ENCODE measurements at regions not wholly inside any gene's neighbourhood (a gene's known extent, or its start where the extent isn't known, plus 50 kb on each side); places are given as distances from the start of the nearest gene placed in this dataset.

DNA sequence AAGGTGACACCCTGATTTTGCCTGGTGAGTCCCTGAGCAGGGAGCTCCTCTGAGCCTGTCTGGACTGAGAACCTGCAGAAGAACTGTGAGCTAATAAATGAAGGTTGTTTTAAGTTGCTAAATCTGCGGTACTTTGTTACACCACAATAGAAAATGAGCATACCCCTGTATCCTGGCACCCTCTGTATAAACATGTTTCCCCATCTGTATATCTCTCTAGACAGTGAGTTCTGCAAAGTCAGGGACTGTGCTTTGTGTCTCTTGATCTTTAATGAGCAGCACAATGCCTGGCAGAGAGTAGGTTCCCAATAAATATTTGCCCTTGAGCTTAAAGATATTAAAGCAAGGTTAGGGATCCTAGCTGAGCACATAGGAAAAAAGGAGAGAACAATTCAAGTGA lies 228.8 kb downstream of the OMA1 start:
- no peak for TF ChIP-seq CTCF (IDR thresholded peaks at IDR 0.05; ENCODE audit: poor library complexity, severe bottlenecking)
- Histone ChIP-seq H3K9me3 (ENCODE audit: severe bottlenecking) (no peaks in the 10 kb centered on the region), H3K4me1 (ENCODE audit: insufficient read depth, poor library complexity, severe bottlenecking) (no peaks in the 10 kb centered on the region), H3K4me3 (ENCODE audit: severe bottlenecking) (no peak overlapping the region), H3K27me3 (ENCODE audit: insufficient read depth, poor library complexity, severe bottlenecking) (no peaks in the 10 kb centered on the region), H3K36me3 (ENCODE audit: low read depth) (no peaks in the 10 kb centered on the region), H3K27ac (ENCODE audit: poor library complexity, severe bottlenecking) (no peak overlapping the region)
- DNase-seq (ENCODE audit: low spot score) = no peak
- ATAC-seq (ENCODE audit: low read depth) = no peak

- Histone ChIP-seq H3K4me3 (ENCODE audit: severe bottlenecking) (no peak overlapping the region), H3K36me3 (ENCODE audit: low read depth) (no peaks in the 10 kb centered on the region), H3K27me3 (ENCODE audit: insufficient read depth, poor library complexity, severe bottlenecking) (no peaks in the 10 kb centered on the region), H3K4me1 (ENCODE audit: insufficient read depth, poor library complexity, severe bottlenecking) (no peaks in the 10 kb centered on the region), H3K9me3 (ENCODE audit: severe bottlenecking) (no peaks in the 10 kb centered on the region), H3K27ac (ENCODE audit: poor library complexity, severe bottlenecking) (no peak overlapping the region)
- DNase-seq (ENCODE audit: low spot score) = no peak
- no peak for TF ChIP-seq CTCF (IDR thresholded peaks at IDR 0.05; ENCODE audit: poor library complexity, severe bottlenecking)
- ATAC-seq (ENCODE audit: low read depth) = no peak
Measured at GRCh38 chr1:58317086-58317485, 229.4 kb downstream of the OMA1 start.

DNA sequence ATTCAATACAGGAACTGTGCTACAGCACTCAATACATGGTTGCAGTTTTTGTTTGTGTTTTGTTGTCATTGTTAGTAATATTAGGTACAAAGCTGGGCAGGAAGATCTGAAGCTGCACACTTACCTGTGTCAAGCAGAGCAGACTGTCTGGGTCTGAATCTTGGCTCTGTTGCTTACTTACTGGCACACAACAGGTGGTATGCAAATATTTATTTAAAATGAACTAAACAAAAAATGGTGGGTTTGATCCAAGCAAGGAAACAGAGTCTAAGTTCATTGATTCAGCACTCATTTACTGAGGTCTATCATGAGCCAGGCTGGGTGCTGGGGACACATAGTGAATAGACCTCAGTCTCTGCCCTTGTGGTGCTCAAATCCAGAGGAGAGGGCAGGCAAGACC lies 230.4 kb downstream of the OMA1 start:
- H3K27ac ChIP-seq (ENCODE audit: poor library complexity, severe bottlenecking) = no peak overlapping the region
- no peak for ATAC-seq (ENCODE audit: low read depth)
- DNase-seq (ENCODE audit: low spot score) = no peak
- TF ChIP-seq CTCF (IDR thresholded peaks at IDR 0.05; ENCODE audit: poor library complexity, severe bottlenecking) = no peak
- H3K4me1 ChIP-seq (ENCODE audit: insufficient read depth, poor library complexity, severe bottlenecking) = no peaks in the 10 kb centered on the region
- no peaks in the 10 kb centered on the region for H3K9me3 ChIP-seq (ENCODE audit: severe bottlenecking)
- H3K36me3 ChIP-seq (ENCODE audit: low read depth) = no peaks in the 10 kb centered on the region
- H3K27me3 ChIP-seq (ENCODE audit: insufficient read depth, poor library complexity, severe bottlenecking) = no peaks in the 10 kb centered on the region
- H3K4me3 ChIP-seq (ENCODE audit: severe bottlenecking) = no peak overlapping the region

DNA sequence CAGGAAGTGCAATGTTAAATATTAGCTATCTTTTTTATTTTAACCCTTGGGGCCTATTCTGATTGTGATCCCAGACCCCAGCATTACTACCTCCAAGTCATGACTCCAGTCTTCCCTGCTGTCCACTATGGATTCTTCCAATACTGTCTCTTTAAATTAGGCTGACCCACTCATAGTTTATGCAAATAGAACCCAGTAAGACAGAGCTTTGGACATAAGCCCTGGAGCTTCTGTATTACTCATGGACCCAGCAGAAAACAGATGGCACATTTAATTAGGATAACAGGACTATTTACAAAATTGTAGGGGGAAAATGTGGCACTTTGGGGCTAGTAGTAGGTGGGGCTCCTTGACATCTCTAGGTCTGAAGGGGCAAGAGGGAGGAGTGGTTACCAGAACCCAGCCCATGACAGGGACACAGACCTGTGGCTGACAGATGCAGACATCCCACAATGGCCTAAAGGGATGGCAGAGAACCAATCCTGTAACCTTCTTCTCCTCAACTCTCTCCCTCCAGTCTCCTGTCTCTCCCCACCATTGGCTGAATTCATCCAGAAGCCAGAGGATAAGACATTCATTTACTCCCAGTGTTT lies 233.5 kb downstream of the OMA1 start:
- no peak for TF ChIP-seq CTCF (IDR thresholded peaks at IDR 0.05; ENCODE audit: poor library complexity, severe bottlenecking)
- no peak overlapping the region for H3K27ac ChIP-seq (ENCODE audit: poor library complexity, severe bottlenecking)
- no peak overlapping the region for H3K4me3 ChIP-seq (ENCODE audit: severe bottlenecking)
- H3K9me3 ChIP-seq (ENCODE audit: severe bottlenecking) = no peaks in the 10 kb centered on the region
- no peak for ATAC-seq (ENCODE audit: low read depth)
- no peaks in the 10 kb centered on the region for H3K4me1 ChIP-seq (ENCODE audit: insufficient read depth, poor library complexity, severe bottlenecking)
- DNase-seq (ENCODE audit: low spot score) = no peak
- no peaks in the 10 kb centered on the region for H3K27me3 ChIP-seq (ENCODE audit: insufficient read depth, poor library complexity, severe bottlenecking)
- H3K36me3 ChIP-seq (ENCODE audit: low read depth) = no peaks in the 10 kb centered on the region

- no peaks in the 10 kb centered on the region for H3K27me3 ChIP-seq (ENCODE audit: insufficient read depth, poor library complexity, severe bottlenecking)
- TF ChIP-seq CTCF (IDR thresholded peaks at IDR 0.05; ENCODE audit: poor library complexity, severe bottlenecking) = no peak
- H3K9me3 ChIP-seq (ENCODE audit: severe bottlenecking) = no peaks in the 10 kb centered on the region
- DNase-seq (ENCODE audit: low spot score) = no peak
- no peak for ATAC-seq (ENCODE audit: low read depth)
- H3K27ac ChIP-seq (ENCODE audit: poor library complexity, severe bottlenecking) = no peak overlapping the region
- no peaks in the 10 kb centered on the region for H3K4me1 ChIP-seq (ENCODE audit: insufficient read depth, poor library complexity, severe bottlenecking)
- H3K36me3 ChIP-seq (ENCODE audit: low read depth) = no peaks in the 10 kb centered on the region
- no peak overlapping the region for H3K4me3 ChIP-seq (ENCODE audit: severe bottlenecking)
Measured at GRCh38 chr1:58312461-58312860, 234.1 kb downstream of the OMA1 start.
